Spinal cord (tissue), 9 donors: ENCODE measurements at regions not wholly inside any gene's neighbourhood (a gene's known extent, or its start where the extent isn't known, plus 50 kb on each side); places are given as distances from the start of the nearest gene placed in this dataset.
"Not testable (repeated sequence)": the region's sequence is repeated elsewhere in the genome, so short reads cannot be mapped to it uniquely, and the experiment has no call there.

Experiments used
- DNase-seq, 6 donors: peaks; one replicate each; pipeline versions ENCODE4 v3.0.0 to v3.0.0-alpha.2; 2013 to 2015; ENCODE audit warnings: low spot score in 6 of 6, low read depth in 4 of 6
- H3K27ac ChIP-seq: one replicate; pipeline ENCODE4 v1.5.1; 2013; ENCODE audit warnings: low read depth, low read length, control low read depth
- H3K27me3 ChIP-seq: one replicate; pipeline ENCODE4 v1.6.1; 2013; ENCODE audit warnings: low read length; ENCODE audit not compliant: control insufficient read depth, insufficient read depth
- H3K36me3 ChIP-seq: one replicate; pipeline ENCODE4 v1.6.1; 2013; ENCODE audit warnings: low read length; ENCODE audit not compliant: control insufficient read depth, insufficient read depth
- H3K4me1 ChIP-seq: one replicate; pipeline ENCODE4 v1.6.1; 2013; ENCODE audit warnings: low read length; ENCODE audit not compliant: control insufficient read depth, insufficient read depth
- H3K4me3 ChIP-seq: one replicate; pipeline ENCODE4 v1.5.1; 2013; ENCODE audit warnings: low read depth, low read length, control low read depth
- H3K9me3 ChIP-seq: one replicate; pipeline ENCODE4 v1.6.1; 2013; ENCODE audit warnings: low read length; ENCODE audit not compliant: control insufficient read depth, insufficient read depth
- WGBS: methylation state at CpG from one replicate; pipeline ENCODE4 v1.1.5; 2013; ENCODE audit warnings: missing lambda C conversion rate; ENCODE audit not compliant: insufficient coverage; 5-methylcytosine and 5-hydroxymethylcytosine counted together
- donor health status: healthy.

GRCh38 chr17:71085238-71086033 is 916.1 kb downstream of the KCNJ2 start:
- 40% methylated on average over 1 of the region's 5 CpGs for WGBS
- Histone ChIP-seq H3K4me1 (no peaks in the 10 kb centered on the region), H3K9me3 (no peaks in the 10 kb centered on the region), H3K27ac (no peak overlapping the region), H3K36me3 (no peaks in the 10 kb centered on the region), H3K27me3 (no peaks in the 10 kb centered on the region), H3K4me3 (no peak overlapping the region)
- no peak for DNase-seq

- H3K9me3 ChIP-seq, result no peaks in the 10 kb centered on the region
- no peaks in the 10 kb centered on the region for H3K27me3 ChIP-seq
- no peak overlapping the region for H3K27ac ChIP-seq
- H3K4me1 ChIP-seq, result no peaks in the 10 kb centered on the region
- no peak for DNase-seq
- WGBS, result no CpG with 5 or more reads among the region's 1 CpG
- H3K4me3 ChIP-seq, result no peak overlapping the region
- no peaks in the 10 kb centered on the region for H3K36me3 ChIP-seq
Measured at GRCh38 chr17:71089431-71089830, 920.1 kb downstream of the KCNJ2 start.

- Histone ChIP-seq H3K36me3 (no peaks in the 10 kb centered on the region), H3K4me3 (no peak overlapping the region), H3K4me1 (no peaks in the 10 kb centered on the region), H3K27me3 (no peaks in the 10 kb centered on the region), H3K9me3 (no peaks in the 10 kb centered on the region), H3K27ac (no peak overlapping the region)
- 89% methylated on average over 2 of the region's 4 CpGs for WGBS
- DNase-seq, result no peak
Measured at GRCh38 chr17:71098071-71098470, 928.7 kb downstream of the KCNJ2 start.

GRCh38 chr17:71099003-71099714 is 929.8 kb downstream of the KCNJ2 start:
- WGBS, result no CpG with 5 or more reads among the region's 5 CpGs
- no peaks in the 10 kb centered on the region for H3K36me3 ChIP-seq
- peak in 2 of 6 donors; percentile 5 to 32 for DNase-seq
- no peaks in the 10 kb centered on the region for H3K9me3 ChIP-seq
- H3K27ac ChIP-seq, result no peak overlapping the region
- no peak overlapping the region for H3K4me3 ChIP-seq
- H3K27me3 ChIP-seq, result no peaks in the 10 kb centered on the region
- H3K4me1 ChIP-seq, result no peaks in the 10 kb centered on the region

- H3K4me1 ChIP-seq, result no peaks in the 10 kb centered on the region
- H3K4me3 ChIP-seq, result no peak overlapping the region
- H3K27ac ChIP-seq, result no peak overlapping the region
- no peaks in the 10 kb centered on the region for H3K9me3 ChIP-seq
- DNase-seq, result no peak
- H3K36me3 ChIP-seq, result no peaks in the 10 kb centered on the region
- no peaks in the 10 kb centered on the region for H3K27me3 ChIP-seq
Measured at GRCh38 chr17:71102777-71103176, 933.4 kb downstream of the KCNJ2 start.

- Histone ChIP-seq H3K4me3 (no peak overlapping the region), H3K36me3 (no peaks in the 10 kb centered on the region), H3K27ac (no peak overlapping the region), H3K9me3 (no peaks in the 10 kb centered on the region), H3K27me3 (no peaks in the 10 kb centered on the region), H3K4me1 (no peaks in the 10 kb centered on the region)
- DNase-seq, result no peak
Measured at GRCh38 chr17:71104225-71104624, 934.9 kb downstream of the KCNJ2 start.

GRCh38 chr17:71106056-71106455 is 936.7 kb downstream of the KCNJ2 start:
- not testable (repeated sequence) for H3K4me3 ChIP-seq, DNase-seq, H3K9me3 ChIP-seq, H3K4me1 ChIP-seq, H3K27ac ChIP-seq, H3K27me3 ChIP-seq, H3K36me3 ChIP-seq

GRCh38 chr17:71107136-71107535 is 937.8 kb downstream of the KCNJ2 start:
- Histone ChIP-seq H3K27me3 (no peaks in the 10 kb centered on the region), H3K9me3 (no peaks in the 10 kb centered on the region), H3K4me3 (no peak overlapping the region), H3K27ac (no peak overlapping the region), H3K4me1 (no peaks in the 10 kb centered on the region), H3K36me3 (no peaks in the 10 kb centered on the region)
- WGBS, result no CpG with 5 or more reads among the region's 1 CpG
- no peak for DNase-seq

GRCh38 chr17:71109697-71110096 is 940.4 kb downstream of the KCNJ2 start:
- no peak overlapping the region for H3K27ac ChIP-seq

GRCh38 chr17:71110326-71110725 is 941.0 kb downstream of the KCNJ2 start:
- H3K36me3 ChIP-seq, result no peaks in the 10 kb centered on the region

More at GRCh38 chr17:71109697-71110096, 940.4 kb downstream of the KCNJ2 start:
- H3K4me1 ChIP-seq, result no peaks in the 10 kb centered on the region
- no peaks in the 10 kb centered on the region for H3K36me3 ChIP-seq
- H3K4me3 ChIP-seq, result no peak overlapping the region
- H3K9me3 ChIP-seq, result no peaks in the 10 kb centered on the region
- H3K27me3 ChIP-seq, result no peaks in the 10 kb centered on the region
- WGBS, result no CpG with 5 or more reads among the region's 3 CpGs
- no peak for DNase-seq

More at GRCh38 chr17:71110326-71110725, 941.0 kb downstream of the KCNJ2 start:
- H3K4me3 ChIP-seq, result no peak overlapping the region
- H3K27me3 ChIP-seq, result no peaks in the 10 kb centered on the region
- no CpG with 5 or more reads among the region's 3 CpGs for WGBS
- DNase-seq, result no peak
- H3K27ac ChIP-seq, result no peak overlapping the region
- no peaks in the 10 kb centered on the region for H3K9me3 ChIP-seq
- no peaks in the 10 kb centered on the region for H3K4me1 ChIP-seq
